ENCODE measurements at regions not wholly inside any gene's neighbourhood (a gene's known extent, or its start where the extent isn't known, plus 50 kb on each side); places are given as distances from the start of the nearest gene placed in this dataset.

GRCh38 chr22:49066619-49067018 lies 761.1 kb downstream of the BRD1 start:
- no TSS peak for BruUV-seq (replicated peaks)
- ChIA-PET CTCF (no interaction called here), POLR2A (no interaction called here)
- Histone ChIP-seq H3K27me3 (ENCODE audit: control insufficient read depth, insufficient read depth, low read length) (peaks cover under 1% of the 10 kb centered on the region; the same call in 1 of the 2 replicates), H3K27ac (ENCODE audit: low read length) (no peak overlapping the region), H3K4me3 (ENCODE audit: low read depth in 2 of 2, low read length in 2 of 2) (no peak overlapping the region), H3K36me3 (ENCODE audit: control insufficient read depth, insufficient read depth, low read length) (no peaks in the 10 kb centered on the region), H3K4me1 (ENCODE audit: control insufficient read depth, insufficient read depth, low read length) (no peaks in the 10 kb centered on the region), H3K9me3 (ENCODE audit: control insufficient read depth, insufficient read depth, low read depth, low read length) (no peaks in the 10 kb centered on the region)
- DNase-seq (ENCODE audit: low read depth, low spot score) = no peak
- no peak for ATAC-seq
- intact Hi-C loops (cut with micrococcal nuclease; ENCODE audit: unreplicated experiment) (no loop called here), in situ Hi-C loops (cut with HindIII; ENCODE audit: low pct_unique_long_range_greater_than_20kb, low sequenced_read_pairs) (no loop called here)
- TF ChIP-seq REST (IDR thresholded peaks at IDR 0.05; ENCODE audit: insufficient read depth in 1 of 2, low read depth in 2 of 2, low read length in 1 of 2) = no peak
- no peak for TF ChIP-seq SIN3A (IDR thresholded peaks at IDR 0.05; ENCODE audit: borderline replicate concordance, insufficient read depth, low read depth, low read length)
- TF ChIP-seq TCF7L2 (IDR thresholded peaks at IDR 0.05; ENCODE audit: low read depth, low read length) = no peak
- TF ChIP-seq CTCF (IDR thresholded peaks at IDR 0.05) = no peak
- no peak for TF ChIP-seq POLR2AphosphoS5 (IDR thresholded peaks at IDR 0.05; ENCODE audit: low read depth, low read length)

- CTCF ChIA-PET = no interaction called here
Observed at GRCh38 chr22:49064836-49065235, 762.8 kb downstream of the BRD1 start.

More at GRCh38 chr22:49064836-49065235, 762.8 kb downstream of the BRD1 start:
- DNase-seq (ENCODE audit: low read depth, low spot score) (no peak), ATAC-seq (no peak)
- H3K27me3 ChIP-seq (ENCODE audit: control insufficient read depth, insufficient read depth, low read length) = peaks cover 4% of the 10 kb centered on the region; the same call in 1 of the 2 replicates
- H3K27ac ChIP-seq (ENCODE audit: low read length) = no peak overlapping the region
- no peak for TF ChIP-seq REST (IDR thresholded peaks at IDR 0.05; ENCODE audit: insufficient read depth in 1 of 2, low read depth in 2 of 2, low read length in 1 of 2)
- no peak for TF ChIP-seq TCF7L2 (IDR thresholded peaks at IDR 0.05; ENCODE audit: low read depth, low read length)
- TF ChIP-seq SIN3A (IDR thresholded peaks at IDR 0.05; ENCODE audit: borderline replicate concordance, insufficient read depth, low read depth, low read length) = no peak
- no peak for TF ChIP-seq CTCF (IDR thresholded peaks at IDR 0.05)
- no peak for TF ChIP-seq POLR2AphosphoS5 (IDR thresholded peaks at IDR 0.05; ENCODE audit: low read depth, low read length)
- intact Hi-C loops (cut with micrococcal nuclease; ENCODE audit: unreplicated experiment) (no loop called here), in situ Hi-C loops (cut with HindIII; ENCODE audit: low pct_unique_long_range_greater_than_20kb, low sequenced_read_pairs) (no loop called here)
- POLR2A ChIA-PET = no interaction called here
- BruUV-seq (replicated peaks) = no TSS peak
- no peaks in the 10 kb centered on the region for H3K36me3 ChIP-seq (ENCODE audit: control insufficient read depth, insufficient read depth, low read length)
- H3K4me3 ChIP-seq (ENCODE audit: low read depth in 2 of 2, low read length in 2 of 2) = no peak overlapping the region
- H3K9me3 ChIP-seq (ENCODE audit: control insufficient read depth, insufficient read depth, low read depth, low read length) = no peaks in the 10 kb centered on the region
- H3K4me1 ChIP-seq (ENCODE audit: control insufficient read depth, insufficient read depth, low read length) = no peaks in the 10 kb centered on the region; the same call in 1 of the 2 replicates

Data from Panc1 (cell line).